Fibroblast of skin of right biceps (primary cell): ENCODE measurements at regions not wholly inside any gene's neighbourhood (a gene's known extent, or its start where the extent isn't known, plus 50 kb on each side); places are given as distances from the start of the nearest gene placed in this dataset.
"Not testable (repeated sequence)": the region's sequence is repeated elsewhere in the genome, so short reads cannot be mapped to it uniquely, and the experiment has no call there.

Source experiments
- DNase-seq: peaks from one replicate; pipeline ENCODE4 v3.0.0-alpha.2; 2013

DNA sequence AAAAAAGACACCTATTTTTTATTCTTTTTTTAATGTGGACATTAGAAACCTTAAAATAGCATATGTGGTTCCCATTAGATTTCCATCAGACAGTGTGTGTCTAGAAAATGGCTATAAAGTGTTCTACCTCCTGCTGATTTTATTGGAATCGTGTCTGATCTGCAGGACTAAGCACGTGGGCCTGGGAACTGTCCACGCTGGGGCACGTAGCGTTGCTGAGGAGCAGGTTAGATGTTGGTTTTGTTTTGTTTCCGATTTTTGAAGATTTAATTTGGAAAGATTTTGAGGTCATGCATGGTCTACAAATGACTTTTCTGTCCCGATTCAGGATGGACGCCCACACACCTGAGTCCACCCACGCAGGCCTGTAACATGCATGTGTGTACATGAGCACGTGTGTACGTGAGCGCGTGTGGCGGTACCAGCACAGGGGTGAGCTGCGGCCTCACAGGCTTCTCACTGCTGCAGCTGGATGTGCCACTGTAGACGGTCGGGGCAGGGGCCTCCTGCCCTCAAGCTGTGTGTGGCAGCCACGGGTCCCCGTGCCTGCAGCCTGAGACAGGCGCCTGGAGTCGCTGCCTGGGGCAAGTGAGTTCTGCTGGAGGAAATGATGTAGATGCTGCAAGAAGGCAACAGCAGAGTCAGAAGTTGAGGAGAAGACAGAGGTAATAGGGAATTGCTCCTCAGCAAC is 99.7 kb upstream of the CTDP1 start:
- no peak for DNase-seq

DNA sequence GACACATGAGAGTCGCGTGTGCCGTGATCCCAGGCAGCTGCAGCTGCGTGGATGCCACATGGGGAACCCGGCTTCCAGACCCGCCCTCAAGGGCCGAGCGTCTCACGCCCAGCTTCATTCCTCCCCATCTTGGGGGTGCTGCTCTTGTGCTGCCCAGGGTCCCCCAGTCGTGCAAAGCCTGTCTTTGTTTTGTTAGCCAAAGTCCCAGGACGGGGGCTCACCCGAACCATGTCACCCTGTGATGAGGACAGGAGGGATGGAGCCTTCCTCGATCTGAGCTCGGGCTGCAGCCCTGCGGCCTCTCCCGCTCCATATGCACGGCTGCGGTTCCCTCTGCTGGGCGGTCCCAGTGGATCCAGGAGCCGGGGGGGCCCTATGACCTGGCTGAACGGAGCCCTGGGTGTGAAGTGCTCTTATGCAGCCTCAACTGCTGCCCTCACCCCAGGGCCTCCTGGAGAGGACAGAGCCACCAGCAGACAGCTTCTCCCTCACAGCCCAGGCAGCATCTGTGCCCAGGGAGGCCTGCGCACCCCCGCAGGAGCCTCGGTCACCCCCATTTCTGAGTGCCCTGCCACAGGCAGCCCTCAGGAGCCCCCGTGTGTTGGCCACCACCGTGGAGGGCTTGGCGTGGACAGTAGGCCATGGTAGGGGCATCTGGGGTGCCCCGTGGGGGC is 99.0 kb upstream of the CTDP1 start:
- DNase-seq: no peak

DNA sequence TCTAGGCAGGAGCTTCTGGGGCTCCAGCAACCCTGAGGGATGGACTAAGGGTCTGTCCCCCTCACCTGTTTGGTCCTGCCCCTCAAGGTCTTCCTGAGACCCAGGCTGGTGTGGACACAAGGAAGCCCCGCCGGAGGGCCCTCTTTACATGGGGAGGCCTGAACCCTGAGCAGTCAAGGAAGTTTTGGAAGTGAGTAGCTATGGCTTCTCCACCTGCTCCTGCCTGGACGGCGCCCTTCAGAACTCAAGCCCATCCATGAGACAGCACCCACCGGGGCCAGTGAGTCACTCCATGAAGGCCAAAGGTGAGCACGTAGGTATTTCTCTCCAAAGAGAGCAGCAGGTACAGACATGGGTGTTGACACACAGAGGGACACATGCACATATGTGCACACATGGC is 98.2 kb upstream of the CTDP1 start:
- DNase-seq: no peak

DNA sequence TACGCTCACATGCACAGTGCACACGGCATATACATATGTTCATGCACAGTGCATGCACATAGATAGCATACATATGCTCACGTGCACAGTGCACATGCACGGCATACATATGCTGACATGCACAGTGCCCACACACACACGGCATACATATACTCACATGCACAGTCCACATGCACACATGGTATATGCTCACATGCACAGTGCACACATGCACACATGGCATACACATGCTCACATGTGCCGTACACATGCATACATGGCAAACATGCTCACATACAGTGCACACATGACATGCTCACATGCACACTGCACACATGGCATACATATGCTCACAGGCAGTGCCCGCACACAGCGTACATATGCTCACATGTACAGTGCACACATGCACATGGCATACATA is 97.7 kb upstream of the CTDP1 start:
- DNase-seq: no peak

GRCh38 chr18:79582978-79583377 is 96.6 kb upstream of the CTDP1 start:
- DNase-seq: no peak

DNA sequence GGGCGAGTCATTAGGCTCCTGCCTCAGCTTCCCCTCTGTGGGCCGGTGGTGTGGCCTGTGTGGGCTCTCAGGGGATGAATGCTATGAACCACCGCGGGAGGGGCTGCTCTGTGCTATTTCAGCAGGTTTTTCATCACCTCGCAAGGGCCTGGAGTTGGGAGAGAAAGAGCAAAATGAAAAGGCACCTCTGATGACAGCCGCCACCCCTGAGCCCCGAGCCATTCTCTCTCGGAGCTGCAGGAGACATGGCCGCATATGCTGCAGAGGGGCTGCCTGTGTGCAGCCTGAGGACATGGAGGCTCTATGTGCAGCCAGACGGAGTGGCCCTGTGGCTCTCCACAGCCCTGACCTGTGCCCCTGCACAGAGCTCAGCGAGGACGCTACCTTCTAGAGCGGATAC is 96.2 kb upstream of the CTDP1 start:
- no peak for DNase-seq

DNA sequence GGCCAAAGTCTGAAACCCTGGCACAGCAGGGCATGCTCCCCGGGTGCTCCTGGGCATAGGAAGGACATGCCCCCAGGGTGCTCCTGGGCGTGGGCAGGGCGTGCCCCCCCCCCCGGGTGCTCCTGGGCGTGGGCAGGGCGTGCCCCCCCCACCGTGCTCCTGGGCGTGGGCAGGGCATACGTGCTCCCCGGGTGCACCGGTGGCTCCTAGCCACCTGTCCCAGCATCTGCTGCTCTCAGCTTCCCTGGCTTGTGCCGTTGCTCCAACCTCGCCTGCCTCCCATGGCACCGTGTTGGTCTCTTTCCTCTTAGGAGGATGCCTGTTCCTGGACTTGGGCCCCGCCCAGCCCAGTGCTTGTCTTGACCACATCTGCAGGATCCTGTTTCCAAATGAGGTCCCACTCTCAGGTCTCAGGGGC is 95.6 kb upstream of the CTDP1 start:
- DNase-seq: no peak

DNA sequence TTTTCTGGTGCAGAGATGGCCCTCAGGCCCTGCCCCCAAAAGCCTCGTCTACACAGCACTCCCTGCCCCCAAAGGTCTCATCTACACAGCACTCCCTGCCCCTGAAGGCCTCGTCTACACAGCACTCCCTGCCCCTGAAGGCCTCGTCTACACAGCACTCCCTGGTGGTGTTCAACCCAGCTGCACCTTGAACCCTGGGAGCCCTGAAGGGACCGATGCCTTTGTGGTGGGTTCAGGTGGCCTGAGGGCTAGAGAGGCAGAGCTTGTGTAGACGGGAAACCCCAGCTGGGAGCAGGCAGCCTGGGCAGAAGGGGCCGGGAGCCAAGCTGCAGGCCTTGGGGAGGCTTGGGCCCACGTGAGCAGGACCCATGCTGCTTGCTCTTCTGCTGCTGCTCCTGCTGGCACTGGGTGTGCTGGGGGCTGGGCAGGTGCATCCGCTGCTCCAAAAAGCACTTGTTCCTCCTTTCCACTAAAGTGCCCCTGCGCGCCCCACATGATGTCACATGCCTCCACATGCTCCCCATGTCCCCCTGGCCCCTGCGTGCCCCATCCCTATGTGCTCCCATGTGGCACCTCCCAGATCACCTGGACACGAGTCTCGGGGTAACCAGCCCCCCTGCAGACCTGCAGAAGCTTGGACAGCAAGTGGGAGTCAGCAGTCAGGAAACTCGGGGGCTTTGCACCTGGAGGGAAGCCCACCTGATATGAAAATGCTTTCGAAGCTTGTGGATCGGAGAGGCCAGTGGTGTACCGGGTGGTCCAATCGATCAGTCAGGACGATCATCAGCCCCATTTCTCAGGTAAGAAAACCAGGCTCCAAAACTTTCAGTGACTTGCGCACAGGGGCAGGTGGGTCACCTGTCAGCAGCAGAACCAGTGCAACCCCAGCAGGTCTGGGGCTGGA is 94.9 kb upstream of the CTDP1 start:
- DNase-seq: no peak

DNA sequence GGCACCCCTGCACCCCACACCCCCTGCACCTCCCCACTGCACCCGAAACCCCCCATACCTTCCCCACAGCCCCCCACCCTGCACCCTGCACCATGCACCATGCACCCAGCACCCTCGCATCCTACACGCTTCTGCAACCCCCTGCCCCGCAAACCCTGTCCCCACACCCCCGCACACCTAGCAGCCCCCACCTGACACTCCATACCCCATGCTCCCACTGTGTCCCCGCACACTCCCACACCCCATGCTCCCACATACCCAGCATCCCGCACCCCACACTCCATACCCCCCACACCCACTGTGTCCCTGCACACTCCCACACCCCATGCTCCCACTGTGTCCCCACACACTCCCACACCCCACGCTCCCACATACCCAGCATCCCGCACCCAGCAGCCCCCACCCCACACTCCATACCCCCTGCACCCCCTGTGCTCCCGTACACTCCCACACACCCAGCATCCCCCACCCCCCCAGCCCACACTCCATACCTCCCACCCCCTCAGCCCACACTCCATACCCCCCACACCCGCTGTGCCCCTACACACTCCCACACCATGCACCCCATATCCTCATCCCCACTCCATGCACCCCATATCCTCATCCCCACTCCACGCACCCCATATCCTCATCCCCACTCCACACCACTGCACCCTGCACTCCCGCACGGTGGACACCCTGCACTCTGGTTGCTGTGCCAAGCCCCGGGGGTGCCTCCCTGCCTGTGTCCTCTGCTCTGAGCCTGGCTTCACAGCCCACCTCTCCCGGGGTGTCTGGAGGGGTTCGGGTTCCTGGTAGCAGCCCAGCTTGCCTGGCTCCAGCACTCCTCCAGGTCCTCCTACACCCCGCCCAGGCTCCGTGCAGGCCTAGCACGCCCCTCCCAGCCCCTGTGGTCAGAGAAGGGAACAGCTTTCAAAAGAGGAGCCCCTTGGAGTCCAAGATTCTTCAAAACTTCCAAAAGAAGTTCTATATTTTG is 93.9 kb upstream of the CTDP1 start:
- DNase-seq: no peak

DNA sequence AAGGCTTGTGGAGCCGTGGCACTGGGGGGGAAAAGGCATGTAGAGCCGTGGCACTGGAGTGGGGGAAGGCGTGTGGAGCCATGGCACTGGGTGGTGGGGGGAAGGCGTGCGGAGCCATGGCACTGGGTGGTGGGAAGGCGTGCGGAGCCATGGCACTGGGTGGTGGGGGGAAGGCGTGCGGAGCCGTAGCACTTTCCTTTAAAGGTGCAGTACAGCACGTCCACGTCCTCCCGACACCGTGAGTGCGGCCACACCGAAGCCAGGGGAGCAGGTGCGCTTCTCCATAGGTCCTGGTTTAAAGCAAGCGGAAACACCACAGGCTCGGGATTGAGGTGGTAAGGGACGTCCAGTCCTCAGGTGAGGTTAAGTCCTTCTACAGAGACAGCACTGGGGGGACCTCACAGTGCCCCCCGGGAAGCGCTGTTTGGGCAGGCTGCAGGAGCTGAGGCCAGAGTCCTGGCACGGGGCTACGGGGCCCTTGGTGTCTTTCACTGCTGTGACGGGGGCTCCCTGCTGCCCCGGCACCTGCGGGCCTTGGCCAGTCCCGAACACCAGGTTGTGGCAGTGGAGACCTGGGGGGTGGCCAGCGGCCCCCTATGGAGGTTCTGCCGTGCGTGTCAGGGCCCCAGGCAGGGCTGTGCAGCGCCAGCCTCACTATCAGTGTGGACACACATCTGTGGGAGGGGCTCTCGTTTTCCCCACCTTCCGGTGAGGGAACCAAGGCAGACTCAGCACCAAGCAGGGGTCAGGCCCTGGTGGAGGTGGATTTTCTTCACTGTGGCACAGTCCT is 93.0 kb upstream of the CTDP1 start:
- no peak for DNase-seq

DNA sequence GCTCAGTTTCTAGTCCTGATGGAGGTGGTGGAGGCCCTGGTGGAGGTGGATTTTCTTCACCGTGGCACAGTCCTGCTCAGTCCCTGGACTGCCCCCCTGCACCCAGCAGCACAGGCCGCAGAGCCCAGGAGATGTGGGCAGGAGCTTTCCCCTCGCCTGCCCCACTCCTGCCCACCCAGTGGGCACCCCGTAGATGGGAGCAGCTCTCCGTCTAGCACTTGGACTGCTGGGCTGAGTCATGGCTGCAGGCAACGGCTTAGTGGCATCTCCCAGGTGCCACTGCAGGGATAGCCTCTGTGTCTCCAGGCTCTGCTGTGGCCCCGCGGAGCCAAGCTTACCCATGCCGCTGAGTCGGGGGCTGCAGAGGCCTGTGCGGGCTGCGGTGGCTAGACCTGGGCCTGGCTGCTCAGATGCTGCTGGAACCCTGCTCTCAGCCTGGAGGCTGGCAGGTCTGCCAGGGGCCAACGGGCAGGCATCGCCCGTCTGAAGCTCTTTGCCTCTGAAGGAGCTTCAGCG is 92.3 kb upstream of the CTDP1 start:
- no peak for DNase-seq

- DNase-seq: no peak
Observed at GRCh38 chr18:79587779-79588635, 91.6 kb upstream of the CTDP1 start.

- DNase-seq: peak; percentile 91
Observed at GRCh38 chr18:79588636-79589481, 90.7 kb upstream of the CTDP1 start.

- DNase-seq: no peak
Observed at GRCh38 chr18:79589601-79590091, 90.0 kb upstream of the CTDP1 start.

- no peak for DNase-seq
Observed at GRCh38 chr18:79590191-79591031, 89.2 kb upstream of the CTDP1 start.

- no peak for DNase-seq
Observed at GRCh38 chr18:79591032-79591308, 88.6 kb upstream of the CTDP1 start.

- DNase-seq: not testable (repeated sequence)
Observed at GRCh38 chr18:79592684-79593083, 86.9 kb upstream of the CTDP1 start.

GRCh38 chr18:79595876-79596374 is 83.7 kb upstream of the CTDP1 start:
- DNase-seq: no peak
